ENCODE measurements at regions not wholly inside any gene's neighbourhood (a gene's known extent, or its start where the extent isn't known, plus 50 kb on each side); places are given as distances from the start of the nearest gene placed in this dataset.
A peak's percentile ranks its signal among the peaks of the same experiment; 100 is the strongest.

GRCh38 chr3:150236316-150237082 lies 171.6 kb upstream of the TSC22D2 start:
- no peak for TF ChIP-seq TAF1 (IDR thresholded peaks at IDR 0.05; ENCODE audit: borderline replicate concordance, insufficient read depth, low read length)
- no peak for TF ChIP-seq SIN3A (IDR thresholded peaks at IDR 0.05; ENCODE audit: borderline replicate concordance, insufficient read depth, low read length)

GRCh38 chr3:150235799-150236198 lies 172.3 kb upstream of the TSC22D2 start:
- TF ChIP-seq POLR2AphosphoS5 (IDR thresholded peaks at IDR 0.05; ENCODE audit: low read depth, low read length) = no peak
- no peak for TF ChIP-seq SIN3A (IDR thresholded peaks at IDR 0.05; ENCODE audit: borderline replicate concordance, insufficient read depth, low read length)
- TF ChIP-seq TAF1 (IDR thresholded peaks at IDR 0.05; ENCODE audit: borderline replicate concordance, insufficient read depth, low read length) = no peak
- TF ChIP-seq FOXP2 (optimal IDR thresholded peaks at IDR 0.05; ENCODE audit: borderline replicate concordance, extremely low read depth, extremely low read length, insufficient read depth) = no peak
- no peak for TF ChIP-seq REST (IDR thresholded peaks at IDR 0.05; ENCODE audit: insufficient read depth in 1 of 2, low read depth in 2 of 2, low read length in 2 of 2)

- TF ChIP-seq FOXP2 (optimal IDR thresholded peaks at IDR 0.05; ENCODE audit: borderline replicate concordance, extremely low read depth, extremely low read length, insufficient read depth) = no peak
Measured at GRCh38 chr3:150232992-150233451, 175.1 kb upstream of the TSC22D2 start.

GRCh38 chr3:150230037-150230436 lies 178.1 kb upstream of the TSC22D2 start:
- TF ChIP-seq SIN3A (IDR thresholded peaks at IDR 0.05; ENCODE audit: borderline replicate concordance, insufficient read depth, low read length) = no peak
- no peak for TF ChIP-seq TAF1 (IDR thresholded peaks at IDR 0.05; ENCODE audit: borderline replicate concordance, insufficient read depth, low read length)
- no peak for TF ChIP-seq REST (IDR thresholded peaks at IDR 0.05; ENCODE audit: insufficient read depth in 1 of 2, low read depth in 2 of 2, low read length in 2 of 2)
- TF ChIP-seq POLR2AphosphoS5 (IDR thresholded peaks at IDR 0.05; ENCODE audit: low read depth, low read length) = no peak
- no peak for TF ChIP-seq FOXP2 (optimal IDR thresholded peaks at IDR 0.05; ENCODE audit: borderline replicate concordance, extremely low read depth, extremely low read length, insufficient read depth)

GRCh38 chr3:150227839-150228238 lies 180.3 kb upstream of the TSC22D2 start:
- TF ChIP-seq FOXP2 (optimal IDR thresholded peaks at IDR 0.05; ENCODE audit: borderline replicate concordance, extremely low read depth, extremely low read length, insufficient read depth) = peak; percentile 57
- TF ChIP-seq POLR2AphosphoS5 (IDR thresholded peaks at IDR 0.05; ENCODE audit: low read depth, low read length) = no peak
- no peak for TF ChIP-seq SIN3A (IDR thresholded peaks at IDR 0.05; ENCODE audit: borderline replicate concordance, insufficient read depth, low read length)

GRCh38 chr3:150225986-150226385 lies 182.1 kb upstream of the TSC22D2 start:
- TF ChIP-seq FOXP2 (optimal IDR thresholded peaks at IDR 0.05; ENCODE audit: borderline replicate concordance, extremely low read depth, extremely low read length, insufficient read depth) = no peak
- TF ChIP-seq REST (IDR thresholded peaks at IDR 0.05; ENCODE audit: insufficient read depth in 1 of 2, low read depth in 2 of 2, low read length in 2 of 2) = no peak
- no peak for TF ChIP-seq TAF1 (IDR thresholded peaks at IDR 0.05; ENCODE audit: borderline replicate concordance, insufficient read depth, low read length)
- no peak for TF ChIP-seq SIN3A (IDR thresholded peaks at IDR 0.05; ENCODE audit: borderline replicate concordance, insufficient read depth, low read length)
- TF ChIP-seq POLR2AphosphoS5 (IDR thresholded peaks at IDR 0.05; ENCODE audit: low read depth, low read length) = no peak

Data from PFSK-1 (cell line).